ENCODE measurements at regions not wholly inside any gene's neighbourhood (a gene's known extent, or its start where the extent isn't known, plus 50 kb on each side); places are given as distances from the start of the nearest gene placed in this dataset.
A peak's percentile ranks its signal among the peaks of the same experiment; 100 is the strongest.

DNA sequence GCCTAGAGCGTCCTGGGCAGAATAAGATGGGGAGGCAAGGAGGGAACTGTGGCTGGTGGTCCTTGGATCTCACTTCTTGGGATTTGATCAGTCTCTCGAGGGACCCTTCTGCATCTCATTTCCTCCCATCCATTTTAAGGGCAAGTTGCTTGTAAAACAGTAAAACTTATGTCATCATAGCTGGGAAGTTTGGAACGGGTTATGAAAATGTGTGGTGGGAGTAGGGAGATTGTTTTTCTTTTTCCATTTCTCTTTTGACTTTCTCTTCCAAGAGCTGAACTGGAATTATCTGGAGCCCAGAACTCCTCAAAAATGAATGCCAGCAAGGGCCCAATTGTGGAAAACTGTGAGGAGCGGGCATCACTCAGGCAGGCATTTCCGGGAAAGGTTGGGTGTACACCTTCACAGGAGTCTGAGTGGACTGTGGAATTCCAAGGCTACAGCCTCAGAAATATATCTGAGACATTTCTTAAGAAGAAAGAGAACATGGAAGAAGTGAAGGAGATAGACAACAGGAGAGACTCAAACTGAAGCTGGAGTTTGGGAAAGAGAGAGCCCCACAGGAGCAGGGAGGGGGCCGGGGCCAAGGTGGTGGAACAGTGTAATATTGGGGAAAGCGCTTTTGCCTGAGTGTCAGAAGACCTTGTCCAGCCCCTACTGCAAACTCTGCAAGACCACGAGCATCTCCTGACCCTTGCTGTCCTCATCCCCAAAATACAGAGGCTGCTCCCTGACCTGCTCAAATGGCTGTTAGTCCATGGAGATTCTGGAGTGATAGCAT, 185.1 kb downstream of the FOXD2 start:
- Histone ChIP-seq H3K4me3 (ENCODE audit: low read length in 3 of 3) (no peak overlapping the region), H3K4me1 (ENCODE audit: control insufficient read depth in 2 of 3, insufficient read depth in 2 of 3, low read depth in 1 of 3, low read length in 3 of 3) (peaks cover 0 to 5% (median 0%) of the 10 kb centered on the region in 3 donors), H3K27ac (ENCODE audit: low read depth in 2 of 2, low read length in 2 of 2) (peak overlapping the region in 1 of 2 donors; percentile 58), H3K27me3 (ENCODE audit: control insufficient read depth, insufficient read depth, low read length) (no peaks in the 10 kb centered on the region), H3K36me3 (ENCODE audit: control insufficient read depth in 2 of 3, insufficient read depth in 3 of 3, low read length in 3 of 3) (no peaks in the 10 kb centered on the region), H3K9me3 (ENCODE audit: control insufficient read depth in 2 of 3, insufficient read depth in 1 of 3, low read length in 3 of 3) (no peaks in the 10 kb centered on the region), H3K9ac (ENCODE audit: low read length in 3 of 3) (no peak overlapping the region)
- FAIRE-seq = no peak
- DNase-seq = peak in 2 of 5 donors; percentile 7 to 50
- intact Hi-C loops (cut with DNase I) = no loop called here
- TF ChIP-seq, protein P1, sequence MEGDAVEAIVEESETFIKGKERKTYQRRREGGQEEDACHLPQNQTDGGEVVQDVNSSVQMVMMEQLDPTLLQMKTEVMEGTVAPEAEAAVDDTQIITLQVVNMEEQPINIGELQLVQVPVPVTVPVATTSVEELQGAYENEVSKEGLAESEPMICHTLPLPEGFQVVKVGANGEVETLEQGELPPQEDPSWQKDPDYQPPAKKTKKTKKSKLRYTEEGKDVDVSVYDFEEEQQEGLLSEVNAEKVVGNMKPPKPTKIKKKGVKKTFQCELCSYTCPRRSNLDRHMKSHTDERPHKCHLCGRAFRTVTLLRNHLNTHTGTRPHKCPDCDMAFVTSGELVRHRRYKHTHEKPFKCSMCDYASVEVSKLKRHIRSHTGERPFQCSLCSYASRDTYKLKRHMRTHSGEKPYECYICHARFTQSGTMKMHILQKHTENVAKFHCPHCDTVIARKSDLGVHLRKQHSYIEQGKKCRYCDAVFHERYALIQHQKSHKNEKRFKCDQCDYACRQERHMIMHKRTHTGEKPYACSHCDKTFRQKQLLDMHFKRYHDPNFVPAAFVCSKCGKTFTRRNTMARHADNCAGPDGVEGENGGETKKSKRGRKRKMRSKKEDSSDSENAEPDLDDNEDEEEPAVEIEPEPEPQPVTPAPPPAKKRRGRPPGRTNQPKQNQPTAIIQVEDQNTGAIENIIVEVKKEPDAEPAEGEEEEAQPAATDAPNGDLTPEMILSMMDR (IDR thresholded peaks at IDR 0.05; ENCODE audit: borderline replicate concordance, extremely low read depth, insufficient read depth) = no peak

DNA sequence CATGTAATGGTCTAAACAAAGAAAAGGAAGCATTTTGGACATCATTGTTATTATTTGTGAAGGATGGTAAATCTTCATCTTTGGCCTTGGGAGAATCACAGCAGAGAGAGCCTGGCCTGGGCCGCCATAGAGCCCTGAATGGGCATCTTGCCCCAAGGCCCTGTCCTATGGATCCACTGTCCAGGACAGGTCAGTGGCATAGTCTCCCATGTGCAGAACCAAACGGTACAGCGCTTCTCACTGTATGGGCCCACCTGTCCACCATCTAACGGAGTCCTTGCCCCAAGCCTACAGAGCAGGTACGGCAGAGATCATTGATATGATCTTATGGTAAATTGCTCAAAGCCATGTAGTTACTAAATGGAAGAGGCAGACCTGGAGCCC, 185.7 kb downstream of the FOXD2 start:
- no peaks in the 10 kb centered on the region for H3K27me3 ChIP-seq (ENCODE audit: control insufficient read depth, insufficient read depth, low read length)
- TF ChIP-seq, protein P1 (IDR thresholded peaks at IDR 0.05; ENCODE audit: borderline replicate concordance, extremely low read depth, insufficient read depth) = no peak
- no peaks in the 10 kb centered on the region for H3K9me3 ChIP-seq (ENCODE audit: control insufficient read depth in 2 of 3, insufficient read depth in 1 of 3, low read length in 3 of 3)
- H3K4me3 ChIP-seq (ENCODE audit: low read length in 3 of 3) = no peak overlapping the region
- FAIRE-seq = no peak
- no peaks in the 10 kb centered on the region for H3K36me3 ChIP-seq (ENCODE audit: control insufficient read depth in 2 of 3, insufficient read depth in 3 of 3, low read length in 3 of 3)
- peak in 1 of 5 donors; percentile 4 for DNase-seq
- H3K9ac ChIP-seq (ENCODE audit: low read length in 3 of 3) = no peak overlapping the region
- H3K27ac ChIP-seq (ENCODE audit: low read depth in 2 of 2, low read length in 2 of 2) = no peak overlapping the region
- intact Hi-C loops (cut with DNase I) = no loop called here
- peaks cover 0 to 5% (median 0%) of the 10 kb centered on the region in 3 donors for H3K4me1 ChIP-seq (ENCODE audit: control insufficient read depth in 2 of 3, insufficient read depth in 2 of 3, low read depth in 1 of 3, low read length in 3 of 3)

DNA sequence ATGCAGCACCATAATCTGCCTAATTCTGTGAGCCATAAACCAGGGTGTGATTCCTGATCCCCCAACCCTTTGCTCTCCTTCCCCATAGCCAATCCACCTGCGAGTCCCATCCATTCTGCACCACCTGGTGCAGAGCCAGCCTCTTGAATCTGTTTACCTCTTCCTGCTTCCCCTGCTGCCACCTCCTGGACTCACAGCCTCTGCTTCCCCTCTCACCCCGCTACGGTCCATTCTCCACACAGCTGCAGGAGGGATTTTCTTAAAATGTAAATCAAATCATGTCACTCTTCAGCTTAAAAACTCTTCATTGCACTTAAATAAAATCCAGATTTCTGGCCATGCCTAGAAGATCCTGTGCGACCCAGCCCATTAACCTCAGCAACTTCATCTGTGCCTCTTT, 186.7 kb downstream of the FOXD2 start:
- H3K4me3 ChIP-seq (ENCODE audit: low read length in 3 of 3) = no peak overlapping the region
- peaks cover 0 to 5% (median 0%) of the 10 kb centered on the region in 3 donors for H3K4me1 ChIP-seq (ENCODE audit: control insufficient read depth in 2 of 3, insufficient read depth in 2 of 3, low read depth in 1 of 3, low read length in 3 of 3)
- FAIRE-seq (no peak), DNase-seq (peak in 3 of 5 donors; percentile 54 to 66 (median 62))
- H3K9me3 ChIP-seq (ENCODE audit: control insufficient read depth in 2 of 3, insufficient read depth in 1 of 3, low read length in 3 of 3) = no peaks in the 10 kb centered on the region
- TF ChIP-seq, protein P1 (IDR thresholded peaks at IDR 0.05; ENCODE audit: borderline replicate concordance, extremely low read depth, insufficient read depth) = peak; percentile 42
- H3K36me3 ChIP-seq (ENCODE audit: control insufficient read depth in 2 of 3, insufficient read depth in 3 of 3, low read length in 3 of 3) = no peaks in the 10 kb centered on the region
- H3K27ac ChIP-seq (ENCODE audit: low read depth in 2 of 2, low read length in 2 of 2) = no peak overlapping the region
- intact Hi-C loops (cut with DNase I) = no loop called here
- H3K27me3 ChIP-seq (ENCODE audit: control insufficient read depth, insufficient read depth, low read length) = no peaks in the 10 kb centered on the region
- H3K9ac ChIP-seq (ENCODE audit: low read length in 3 of 3) = no peak overlapping the region

All from kidney (tissue), 13 donors.